ENCODE measurements at regions not wholly inside any gene's neighbourhood (a gene's known extent, or its start where the extent isn't known, plus 50 kb on each side); places are given as distances from the start of the nearest gene placed in this dataset.

DNA sequence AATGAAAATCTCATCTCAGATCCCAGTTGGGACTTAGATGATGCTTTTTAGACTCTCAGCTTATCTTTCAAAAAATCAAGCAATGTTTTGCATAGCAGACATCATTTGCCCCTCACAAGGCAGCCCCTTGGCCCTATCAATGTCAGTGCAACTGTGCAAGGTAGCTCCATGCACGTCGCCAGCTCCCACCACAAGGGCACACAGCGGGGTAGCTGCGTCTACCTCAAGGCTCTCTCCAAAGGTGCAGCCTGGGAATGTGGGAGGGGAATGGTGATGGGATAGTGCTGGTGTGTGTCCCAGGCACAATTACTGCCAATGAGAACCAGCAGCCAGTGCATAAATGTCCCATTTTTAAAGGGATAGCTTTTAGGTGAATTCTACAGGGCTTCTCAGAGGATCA is 137.5 kb upstream of the SYNDIG1 start:
- TF ChIP-seq, protein P1, sequence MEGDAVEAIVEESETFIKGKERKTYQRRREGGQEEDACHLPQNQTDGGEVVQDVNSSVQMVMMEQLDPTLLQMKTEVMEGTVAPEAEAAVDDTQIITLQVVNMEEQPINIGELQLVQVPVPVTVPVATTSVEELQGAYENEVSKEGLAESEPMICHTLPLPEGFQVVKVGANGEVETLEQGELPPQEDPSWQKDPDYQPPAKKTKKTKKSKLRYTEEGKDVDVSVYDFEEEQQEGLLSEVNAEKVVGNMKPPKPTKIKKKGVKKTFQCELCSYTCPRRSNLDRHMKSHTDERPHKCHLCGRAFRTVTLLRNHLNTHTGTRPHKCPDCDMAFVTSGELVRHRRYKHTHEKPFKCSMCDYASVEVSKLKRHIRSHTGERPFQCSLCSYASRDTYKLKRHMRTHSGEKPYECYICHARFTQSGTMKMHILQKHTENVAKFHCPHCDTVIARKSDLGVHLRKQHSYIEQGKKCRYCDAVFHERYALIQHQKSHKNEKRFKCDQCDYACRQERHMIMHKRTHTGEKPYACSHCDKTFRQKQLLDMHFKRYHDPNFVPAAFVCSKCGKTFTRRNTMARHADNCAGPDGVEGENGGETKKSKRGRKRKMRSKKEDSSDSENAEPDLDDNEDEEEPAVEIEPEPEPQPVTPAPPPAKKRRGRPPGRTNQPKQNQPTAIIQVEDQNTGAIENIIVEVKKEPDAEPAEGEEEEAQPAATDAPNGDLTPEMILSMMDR (IDR thresholded peaks at IDR 0.05), result no peak
- TF ChIP-seq EP300 (IDR thresholded peaks at IDR 0.05), result no peak
- TF ChIP-seq POLR2A (IDR thresholded peaks at IDR 0.05), result no peak

All from tibial nerve (tissue), 4 donors.